GM19324 (cell line): ENCODE measurements at regions not wholly inside any gene's neighbourhood (a gene's known extent, or its start where the extent isn't known, plus 50 kb on each side); places are given as distances from the start of the nearest gene placed in this dataset.

Source experiments
- ATAC-seq: cut with Tn5 transposase; IDR thresholded peaks from one replicate; pipeline ENCODE4 v1.9.1; 2021; ENCODE audit warnings: mild to moderate bottlenecking, moderate library complexity; ENCODE audit not compliant: unreplicated experiment, low FRiP score

GRCh38 chr11:26201411-26201810 is 130.5 kb upstream of the ANO3 start:
- ATAC-seq: no peak

- ATAC-seq: no peak
Observed at GRCh38 chr11:26202754-26203153, 129.2 kb upstream of the ANO3 start.

GRCh38 chr11:26204101-26204500 is 127.8 kb upstream of the ANO3 start:
- ATAC-seq: no peak

- no peak for ATAC-seq
Observed at GRCh38 chr11:26204839-26205238, 127.1 kb upstream of the ANO3 start.

GRCh38 chr11:26219183-26220117 is 112.5 kb upstream of the ANO3 start:
- ATAC-seq: no peak

- ATAC-seq: no peak
Observed at GRCh38 chr11:26225646-26226045, 106.3 kb upstream of the ANO3 start.

GRCh38 chr11:26227301-26227746 is 104.6 kb upstream of the ANO3 start:
- no peak for ATAC-seq

GRCh38 chr11:26227883-26228502 is 103.9 kb upstream of the ANO3 start:
- no peak for ATAC-seq

GRCh38 chr11:26228778-26229177 is 103.2 kb upstream of the ANO3 start:
- no peak for ATAC-seq

- ATAC-seq: no peak
Observed at GRCh38 chr11:26229257-26229656, 102.7 kb upstream of the ANO3 start.

- no peak for ATAC-seq
Observed at GRCh38 chr11:26229981-26230380, 101.9 kb upstream of the ANO3 start.

- no peak for ATAC-seq
Observed at GRCh38 chr11:26231252-26231661, 100.7 kb upstream of the ANO3 start.

GRCh38 chr11:26234451-26234850 is 97.5 kb upstream of the ANO3 start:
- no peak for ATAC-seq

GRCh38 chr11:26243426-26243825 is 88.5 kb upstream of the ANO3 start:
- ATAC-seq: no peak

GRCh38 chr11:26244207-26244606 is 87.7 kb upstream of the ANO3 start:
- no peak for ATAC-seq

GRCh38 chr11:26245046-26245445 is 86.9 kb upstream of the ANO3 start:
- no peak for ATAC-seq

- no peak for ATAC-seq
Observed at GRCh38 chr11:26247340-26247739, 84.6 kb upstream of the ANO3 start.

- no peak for ATAC-seq
Observed at GRCh38 chr11:26248661-26249060, 83.3 kb upstream of the ANO3 start.

GRCh38 chr11:26254378-26254777 is 77.6 kb upstream of the ANO3 start:
- no peak for ATAC-seq

- ATAC-seq: no peak
Observed at GRCh38 chr11:26263769-26264168, 68.2 kb upstream of the ANO3 start.

- ATAC-seq: no peak
Observed at GRCh38 chr11:26264266-26264665, 67.7 kb upstream of the ANO3 start.
